GM23338 (cell line): ENCODE measurements at regions not wholly inside any gene's neighbourhood (a gene's known extent, or its start where the extent isn't known, plus 50 kb on each side); places are given as distances from the start of the nearest gene placed in this dataset.

Experiments used
- ATAC-seq: fragments of 200-7000 bp; cut with Tn5 transposase; 3 replicates; pipeline ENCODE4 v1.9.1; 2020
- DNase-seq: peaks from one replicate; pipeline ENCODE4 v3.0.0-alpha.2; 2015; ENCODE audit warnings: low spot score
- H2AFZ ChIP-seq: fragments of 200-600 bp; sonication (generic); 2 replicates; pipeline ENCODE4 v1.8.0; 2016; ENCODE audit warnings: antibody characterized with exemption, mild to moderate bottlenecking, moderate library complexity
- H3F3A ChIP-seq: fragments of 200-600 bp; sonication (generic); replicated peaks from 2 replicates; pipeline ENCODE4 v1.8.0; 2017; ENCODE audit warnings: antibody characterized with exemption, mixed run types, low read depth
- H3K27ac ChIP-seq: fragments of 200-600 bp; sonication (generic); 2 replicates; pipeline ENCODE4 v1.6.1; 2016; ENCODE audit warnings: low read depth
- H3K27me3 ChIP-seq: fragments of 200-600 bp; sonication (generic); 2 replicates; pipeline ENCODE4 v1.8.0; 2016; ENCODE audit warnings: mild to moderate bottlenecking, mixed run types, moderate library complexity; ENCODE audit not compliant: insufficient read depth
- H3K36me3 ChIP-seq: fragments of 200-600 bp; sonication (generic); 2 replicates; pipeline ENCODE4 v1.8.0; 2016; ENCODE audit warnings: mild to moderate bottlenecking; ENCODE audit not compliant: insufficient read depth
- H3K4me1 ChIP-seq: fragments of 200-600 bp; sonication (generic); 2 replicates; pipeline ENCODE4 v1.8.0; 2016; ENCODE audit warnings: mild to moderate bottlenecking, moderate library complexity; ENCODE audit not compliant: insufficient read depth
- H3K4me2 ChIP-seq: fragments of 200-600 bp; sonication (generic); 2 replicates; pipeline ENCODE4 v1.7.1; 2017; ENCODE audit warnings: mixed run types
- H3K4me3 ChIP-seq: fragments of 200-600 bp; sonication (generic); 2 replicates; pipeline ENCODE4 v1.6.1; 2016; ENCODE audit warnings: mixed run types
- H3K79me2 ChIP-seq: fragments of 200-600 bp; sonication (generic); replicated peaks from 2 replicates; pipeline ENCODE4 v1.8.0; 2017; ENCODE audit warnings: mild to moderate bottlenecking; ENCODE audit not compliant: insufficient read depth
- H3K9me2 ChIP-seq: fragments of 200-600 bp; sonication (generic); 2 replicates; pipeline ENCODE4 v1.8.0; 2017; ENCODE audit not compliant: insufficient read depth
- H4K20me1 ChIP-seq: fragments of 200-600 bp; sonication (generic); replicated peaks from 2 replicates; pipeline ENCODE4 v1.8.0; 2017; ENCODE audit warnings: mild to moderate bottlenecking; ENCODE audit not compliant: insufficient read depth
- H3K27ac Mint-ChIP-seq: 2 replicates; pipeline ENCODE4 v1.8.0; 2020; ENCODE audit warnings: inconsistent platforms, mild to moderate bottlenecking, moderate library complexity, mixed read lengths
- H3K27me3 Mint-ChIP-seq: 3 replicates; pipeline ENCODE4 v1.8.0; 2022; ENCODE audit warnings: low read depth, mild to moderate bottlenecking, moderate library complexity, mixed read lengths, inconsistent platforms; ENCODE audit not compliant: insufficient read depth, poor library complexity
- H3K36me3 Mint-ChIP-seq: 3 replicates; pipeline ENCODE4 v1.8.0; 2021; ENCODE audit warnings: low read depth, mild to moderate bottlenecking, inconsistent platforms, moderate library complexity, mixed read lengths
- H3K4me1 Mint-ChIP-seq: 3 replicates; pipeline ENCODE4 v1.8.0; 2020; ENCODE audit warnings: mild to moderate bottlenecking, inconsistent platforms, mixed read lengths
- H3K4me3 Mint-ChIP-seq: 3 replicates; pipeline ENCODE4 v1.8.0; 2021; ENCODE audit warnings: moderate library complexity, mild to moderate bottlenecking, inconsistent platforms, mixed read lengths
- H3K9me3 Mint-ChIP-seq: 3 replicates; pipeline ENCODE4 v1.8.0; 2020; ENCODE audit warnings: moderate library complexity, mild to moderate bottlenecking, inconsistent platforms, mixed read lengths
- CREB1 ChIP-seq: fragments of 250-450 bp; sonication (Bioruptor Pico); IDR thresholded peaks from 2 replicates; pipeline ENCODE4 v1.5.0; 2020; ENCODE audit warnings: low read depth, mild to moderate bottlenecking, moderate library complexity
- CTCF ChIP-seq, 2 experiments: fragments of 200-600 bp in 1 of 2; sonication (generic) in 1 of 2; conservative IDR thresholded peaks; 2 replicates each; pipeline versions ENCODE4 v1.5.1 to v1.6.1; 2016 to 2017; ENCODE audit warnings: antibody characterized with exemption in 2 of 2, low read depth in 2 of 2, mild to moderate bottlenecking in 2 of 2, moderate library complexity in 1 of 2
- EZH2 ChIP-seq: fragments of 200-600 bp; sonication (generic); IDR thresholded peaks from one replicate; pipeline ENCODE4 v1.8.0; 2017; ENCODE audit warnings: antibody characterized with exemption, mild to moderate bottlenecking, low read depth; ENCODE audit not compliant: unreplicated experiment
- EZH2phosphoT487 ChIP-seq: fragments of 200-600 bp; sonication (generic); IDR thresholded peaks from one replicate; pipeline ENCODE4 v1.8.1; 2018; ENCODE audit warnings: antibody characterized with exemption; ENCODE audit not compliant: unreplicated experiment
- JUNB ChIP-seq: IDR thresholded peaks from one replicate; pipeline ENCODE4 v1.6.1; 2016; ENCODE audit warnings: antibody characterized with exemption; ENCODE audit not compliant: unreplicated experiment
- NANOG ChIP-seq: IDR thresholded peaks from 2 replicates; pipeline ENCODE4 v1.6.1; 2016; ENCODE audit warnings: antibody characterized with exemption, borderline replicate concordance
- POLR2AphosphoS5 ChIP-seq: IDR thresholded peaks from 2 replicates; pipeline ENCODE4 v1.6.1; 2016; ENCODE audit warnings: antibody characterized with exemption, low read depth
- STAT1 ChIP-seq: IDR thresholded peaks from one replicate; pipeline ENCODE4 v1.6.1; 2016; ENCODE audit warnings: antibody characterized with exemption; ENCODE audit not compliant: unreplicated experiment
- ZNF114 ChIP-seq: fragments of 250-450 bp; sonication (Bioruptor Pico); IDR thresholded peaks from 2 replicates; pipeline ENCODE4 v1.5.0; 2020; ENCODE audit warnings: mild to moderate bottlenecking, moderate library complexity
- ZNF331 ChIP-seq: fragments of 250-450 bp; sonication (Bioruptor Pico); IDR thresholded peaks from 2 replicates; pipeline ENCODE4 v1.5.0; 2020; ENCODE audit warnings: low read depth, mild to moderate bottlenecking, moderate library complexity
- TF ChIP-seq, protein P1 (sequence below): IDR thresholded peaks from 2 replicates; pipeline ENCODE4 v1.6.1; 2016; ENCODE audit warnings: antibody characterized with exemption
- TF ChIP-seq, protein P2 (sequence below): IDR thresholded peaks from one replicate; pipeline ENCODE4 v1.6.1; 2018; ENCODE audit warnings: antibody characterized with exemption; ENCODE audit not compliant: unreplicated experiment

DNA sequence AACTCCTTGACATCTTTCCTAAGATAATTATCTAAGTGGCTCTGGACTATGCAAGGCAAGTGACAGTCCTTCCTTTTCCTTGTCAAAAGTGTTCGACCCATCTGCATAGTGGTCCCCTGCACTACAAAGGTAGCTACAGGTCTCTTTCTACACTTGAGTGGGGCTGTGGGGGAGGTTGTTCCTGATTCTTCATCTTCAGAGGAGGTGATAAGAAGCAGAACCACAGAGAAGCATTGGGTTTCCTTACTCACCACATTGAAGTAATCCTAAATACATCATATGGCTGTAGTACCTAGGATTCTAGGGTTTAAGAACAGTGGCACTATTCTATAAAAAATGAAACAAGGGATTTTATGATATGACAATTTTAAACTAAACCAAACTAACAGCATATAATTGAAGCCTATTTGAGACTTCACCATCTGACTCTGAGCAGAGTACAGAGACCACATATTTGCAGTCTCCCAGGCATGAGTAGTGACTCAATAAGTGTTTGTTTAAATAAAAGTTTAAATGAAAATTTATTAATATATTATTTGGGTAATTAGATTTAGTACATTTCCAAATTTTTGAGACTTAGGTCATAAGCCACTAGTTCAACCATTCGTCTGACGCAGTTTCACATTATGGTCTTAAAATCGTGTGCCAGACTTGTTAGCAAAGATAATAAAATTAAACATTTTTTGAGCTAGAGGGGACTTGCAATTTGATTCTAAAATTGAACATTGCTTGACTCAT lies 54.9 kb upstream of the NEK7 start:
- H2AFZ ChIP-seq: no peak overlapping the region
- no peaks in the 10 kb centered on the region for H3K9me2 ChIP-seq
- no peak overlapping the region for H3K27ac Mint-ChIP-seq
- DNase-seq: no peak
- H3K27ac ChIP-seq: no peak overlapping the region
- ATAC-seq: no peak
- H3K4me2 ChIP-seq: no peak overlapping the region
- H4K20me1 ChIP-seq: no peaks in the 10 kb centered on the region
- H3K27me3 ChIP-seq: no peaks in the 10 kb centered on the region
- no peak overlapping the region for H3K4me3 ChIP-seq
- peaks cover 2% of the 10 kb centered on the region for H3K27me3 Mint-ChIP-seq
- no peak overlapping the region for H3K4me3 Mint-ChIP-seq
- H3K4me1 ChIP-seq: no peaks in the 10 kb centered on the region
- no peaks in the 10 kb centered on the region for H3K9me3 Mint-ChIP-seq
- no peaks in the 10 kb centered on the region for H3K36me3 ChIP-seq
- no peaks in the 10 kb centered on the region for H3F3A ChIP-seq
- peaks cover 2% of the 10 kb centered on the region for H3K4me1 Mint-ChIP-seq
- no peaks in the 10 kb centered on the region for H3K79me2 ChIP-seq
- TF ChIP-seq ZNF331 (CRISPR knock-in tag): no peak
- TF ChIP-seq EZH2phosphoT487: no peak
- no peak for TF ChIP-seq STAT1
- no peak for TF ChIP-seq NANOG
- TF ChIP-seq POLR2AphosphoS5: no peak
- TF ChIP-seq CREB1: no peak
- TF ChIP-seq JUNB: no peak
- TF ChIP-seq, protein P1, sequence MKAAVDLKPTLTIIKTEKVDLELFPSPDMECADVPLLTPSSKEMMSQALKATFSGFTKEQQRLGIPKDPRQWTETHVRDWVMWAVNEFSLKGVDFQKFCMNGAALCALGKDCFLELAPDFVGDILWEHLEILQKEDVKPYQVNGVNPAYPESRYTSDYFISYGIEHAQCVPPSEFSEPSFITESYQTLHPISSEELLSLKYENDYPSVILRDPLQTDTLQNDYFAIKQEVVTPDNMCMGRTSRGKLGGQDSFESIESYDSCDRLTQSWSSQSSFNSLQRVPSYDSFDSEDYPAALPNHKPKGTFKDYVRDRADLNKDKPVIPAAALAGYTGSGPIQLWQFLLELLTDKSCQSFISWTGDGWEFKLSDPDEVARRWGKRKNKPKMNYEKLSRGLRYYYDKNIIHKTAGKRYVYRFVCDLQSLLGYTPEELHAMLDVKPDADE: no peak
- no peak for TF ChIP-seq ZNF114 (CRISPR knock-in tag)
- TF ChIP-seq CTCF (conservative IDR thresholded peaks at IDR 0.05; ENCODE audit: low read depth in 2 of 2): no peak
- no peaks in the 10 kb centered on the region for H3K36me3 Mint-ChIP-seq

GRCh38 chr1:198102454-198102827 lies 54.4 kb upstream of the NEK7 start:
- Mint-ChIP-seq H3K9me3 (no peaks in the 10 kb centered on the region), H3K4me3 (no peak overlapping the region), H3K4me1 (no peaks in the 10 kb centered on the region), H3K36me3 (no peaks in the 10 kb centered on the region), H3K27me3 (peaks cover 2% of the 10 kb centered on the region), H3K27ac (no peak overlapping the region)
- H3K79me2 ChIP-seq: no peaks in the 10 kb centered on the region
- DNase-seq: no peak
- no peak overlapping the region for H3K4me3 ChIP-seq
- no peak for ATAC-seq
- no peaks in the 10 kb centered on the region for H3K36me3 ChIP-seq
- H3K27me3 ChIP-seq: no peaks in the 10 kb centered on the region
- no peaks in the 10 kb centered on the region for H3K9me2 ChIP-seq
- no peaks in the 10 kb centered on the region for H4K20me1 ChIP-seq
- peak overlapping the region; percentile 52; the same call in 1 of the 2 replicates for H2AFZ ChIP-seq
- no peak overlapping the region for H3K4me2 ChIP-seq
- H3F3A ChIP-seq: no peaks in the 10 kb centered on the region
- H3K4me1 ChIP-seq: no peaks in the 10 kb centered on the region
- TF ChIP-seq STAT1 (no peak), NANOG (no peak), CTCF (conservative IDR thresholded peaks at IDR 0.05; ENCODE audit: low read depth in 2 of 2) (no peak), JUNB (no peak), EZH2 (no peak), POLR2AphosphoS5 (no peak)
- TF ChIP-seq, protein P2, sequence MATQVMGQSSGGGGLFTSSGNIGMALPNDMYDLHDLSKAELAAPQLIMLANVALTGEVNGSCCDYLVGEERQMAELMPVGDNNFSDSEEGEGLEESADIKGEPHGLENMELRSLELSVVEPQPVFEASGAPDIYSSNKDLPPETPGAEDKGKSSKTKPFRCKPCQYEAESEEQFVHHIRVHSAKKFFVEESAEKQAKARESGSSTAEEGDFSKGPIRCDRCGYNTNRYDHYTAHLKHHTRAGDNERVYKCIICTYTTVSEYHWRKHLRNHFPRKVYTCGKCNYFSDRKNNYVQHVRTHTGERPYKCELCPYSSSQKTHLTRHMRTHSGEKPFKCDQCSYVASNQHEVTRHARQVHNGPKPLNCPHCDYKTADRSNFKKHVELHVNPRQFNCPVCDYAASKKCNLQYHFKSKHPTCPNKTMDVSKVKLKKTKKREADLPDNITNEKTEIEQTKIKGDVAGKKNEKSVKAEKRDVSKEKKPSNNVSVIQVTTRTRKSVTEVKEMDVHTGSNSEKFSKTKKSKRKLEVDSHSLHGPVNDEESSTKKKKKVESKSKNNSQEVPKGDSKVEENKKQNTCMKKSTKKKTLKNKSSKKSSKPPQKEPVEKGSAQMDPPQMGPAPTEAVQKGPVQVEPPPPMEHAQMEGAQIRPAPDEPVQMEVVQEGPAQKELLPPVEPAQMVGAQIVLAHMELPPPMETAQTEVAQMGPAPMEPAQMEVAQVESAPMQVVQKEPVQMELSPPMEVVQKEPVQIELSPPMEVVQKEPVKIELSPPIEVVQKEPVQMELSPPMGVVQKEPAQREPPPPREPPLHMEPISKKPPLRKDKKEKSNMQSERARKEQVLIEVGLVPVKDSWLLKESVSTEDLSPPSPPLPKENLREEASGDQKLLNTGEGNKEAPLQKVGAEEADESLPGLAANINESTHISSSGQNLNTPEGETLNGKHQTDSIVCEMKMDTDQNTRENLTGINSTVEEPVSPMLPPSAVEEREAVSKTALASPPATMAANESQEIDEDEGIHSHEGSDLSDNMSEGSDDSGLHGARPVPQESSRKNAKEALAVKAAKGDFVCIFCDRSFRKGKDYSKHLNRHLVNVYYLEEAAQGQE: no peak
- H3K27ac ChIP-seq: no peak overlapping the region
